SU-DHL-6 (cell line): ENCODE measurements at regions not wholly inside any gene's neighbourhood (a gene's known extent, or its start where the extent isn't known, plus 50 kb on each side); places are given as distances from the start of the nearest gene placed in this dataset.

ENCODE experiments used
- H2AFZ ChIP-seq: fragments of 200-600 bp; sonication (generic); 2 replicates; pipeline ENCODE4 v1.6.1; 2014; ENCODE audit warnings: low read depth, mild to moderate bottlenecking, moderate library complexity, mixed read lengths, antibody characterized with exemption, low read length; ENCODE audit not compliant: severe bottlenecking
- H3F3A ChIP-seq: fragments of 200-600 bp; shearing (Covaris generic); 2 replicates; pipeline ENCODE4 v1.6.0; 2016; ENCODE audit warnings: antibody characterized with exemption, mild to moderate bottlenecking; ENCODE audit not compliant: insufficient read depth
- H3K27ac ChIP-seq: fragments of 200-600 bp; sonication (generic); 2 replicates; pipeline ENCODE4 v1.5.1; 2016; ENCODE audit warnings: low read depth, mild to moderate bottlenecking, low read length, moderate library complexity, mixed read lengths
- H3K27me3 ChIP-seq: fragments of 200-600 bp; sonication (generic), shearing (Covaris generic); 2 replicates; pipeline ENCODE4 v1.6.0; 2014; ENCODE audit warnings: mild to moderate bottlenecking, low read length
- H3K36me3 ChIP-seq: fragments of 200-600 bp; sonication (generic); 2 replicates; pipeline ENCODE4 v1.6.1; 2014; ENCODE audit warnings: mild to moderate bottlenecking, low read length, mixed read lengths
- H3K4me2 ChIP-seq: fragments of 300-600, 200-600 bp; shearing (Covaris generic), sonication (generic); 2 replicates; pipeline ENCODE4 v1.6.0; 2014; ENCODE audit warnings: low read length, low read depth, mild to moderate bottlenecking; ENCODE audit not compliant: poor library complexity, severe bottlenecking
- H3K4me3 ChIP-seq: fragments of 200-600 bp; sonication (generic); 2 replicates; pipeline ENCODE4 v1.5.1; 2014; ENCODE audit warnings: antibody characterized with exemption, low read length, mild to moderate bottlenecking, mixed read lengths; ENCODE audit not compliant: insufficient read depth, poor library complexity, severe bottlenecking
- H3K79me2 ChIP-seq: fragments of 200-600 bp; sonication (generic); 2 replicates; pipeline ENCODE4 v1.6.1; 2014; ENCODE audit warnings: mild to moderate bottlenecking, low read length, moderate library complexity; ENCODE audit not compliant: insufficient read depth
- H3K9ac ChIP-seq: fragments of 200-600 bp; sonication (generic); 2 replicates; pipeline ENCODE4 v1.7.0; 2014; ENCODE audit warnings: mild to moderate bottlenecking, low read length
- H3K9me2 ChIP-seq: fragments of 200-600 bp; sonication (generic); replicated peaks from 2 replicates; pipeline ENCODE4 v1.6.1; 2014; ENCODE audit warnings: low read length; ENCODE audit not compliant: insufficient read depth
- H3K9me3 ChIP-seq: fragments of 200-600 bp; sonication (generic); 2 replicates; pipeline ENCODE4 v1.6.1; 2014; ENCODE audit warnings: low read length, mixed read lengths; ENCODE audit not compliant: insufficient read depth
- H4K20me1 ChIP-seq: fragments of 200-600 bp; sonication (generic); 2 replicates; pipeline ENCODE4 v1.6.1; 2014; ENCODE audit warnings: low read depth, mild to moderate bottlenecking, antibody characterized with exemption, low read length, moderate library complexity, mixed read lengths
- CTCF ChIP-seq: fragments of 200-600 bp; sonication (generic); IDR thresholded peaks from one replicate; pipeline ENCODE4 v1.5.1; 2017; ENCODE audit warnings: antibody characterized with exemption, mild to moderate bottlenecking, low read length, moderate library complexity; ENCODE audit not compliant: insufficient read depth, poor library complexity, severe bottlenecking
- EZH2phosphoT487 ChIP-seq: fragments of 200-600 bp; sonication (generic), shearing (Covaris generic); conservative IDR thresholded peaks from 2 replicates; pipeline ENCODE4 v1.6.1; 2018; ENCODE audit warnings: mild to moderate bottlenecking, antibody characterized with exemption, low read length, moderate library complexity, mixed read lengths

- H3K9ac ChIP-seq: no peak overlapping the region
- no peak overlapping the region for H3K4me2 ChIP-seq
Measured at GRCh38 chr5:173751266-173751600, 134.8 kb upstream of the BOD1 start.

GRCh38 chr5:173752653-173753052 is 135.5 kb upstream of the CPEB4 start:
- Histone ChIP-seq H3K4me2 (no peak overlapping the region), H3K36me3 (no peaks in the 10 kb centered on the region), H3K27ac (no peak overlapping the region), H3K79me2 (no peaks in the 10 kb centered on the region), H3K9ac (no peak overlapping the region), H3K9me2 (no peaks in the 10 kb centered on the region), H3F3A (no peaks in the 10 kb centered on the region), H3K4me3 (no peak overlapping the region), H2AFZ (no peak overlapping the region), H3K9me3 (no peaks in the 10 kb centered on the region), H4K20me1 (no peaks in the 10 kb centered on the region), H3K27me3 (no peaks in the 10 kb centered on the region)
- TF ChIP-seq CTCF: no peak
- no peak for TF ChIP-seq EZH2phosphoT487

More at GRCh38 chr5:173751266-173751600, 134.8 kb upstream of the BOD1 start:
- Histone ChIP-seq H3K9me3 (no peaks in the 10 kb centered on the region), H3K36me3 (no peaks in the 10 kb centered on the region), H3K27me3 (no peaks in the 10 kb centered on the region), H2AFZ (no peak overlapping the region), H4K20me1 (no peaks in the 10 kb centered on the region), H3K9me2 (no peaks in the 10 kb centered on the region), H3K79me2 (no peaks in the 10 kb centered on the region), H3K4me3 (no peak overlapping the region), H3K27ac (no peak overlapping the region), H3F3A (peaks cover 9% of the 10 kb centered on the region; the same call in 1 of the 2 replicates)
- TF ChIP-seq EZH2phosphoT487: no peak
- no peak for TF ChIP-seq CTCF

GRCh38 chr5:173753307-173754168 is 134.6 kb upstream of the CPEB4 start:
- Histone ChIP-seq H3K9ac (no peak overlapping the region), H3K79me2 (no peaks in the 10 kb centered on the region), H3F3A (no peaks in the 10 kb centered on the region), H3K4me2 (no peak overlapping the region), H3K9me3 (no peaks in the 10 kb centered on the region), H3K4me3 (no peak overlapping the region), H3K27me3 (no peaks in the 10 kb centered on the region), H3K27ac (no peak overlapping the region), H3K36me3 (no peaks in the 10 kb centered on the region), H4K20me1 (no peaks in the 10 kb centered on the region), H3K9me2 (no peaks in the 10 kb centered on the region), H2AFZ (no peak overlapping the region)
- TF ChIP-seq CTCF: no peak
- TF ChIP-seq EZH2phosphoT487: no peak
